ENCODE measurements at regions not wholly inside any gene's neighbourhood (a gene's known extent, or its start where the extent isn't known, plus 50 kb on each side); places are given as distances from the start of the nearest gene placed in this dataset.

DNA sequence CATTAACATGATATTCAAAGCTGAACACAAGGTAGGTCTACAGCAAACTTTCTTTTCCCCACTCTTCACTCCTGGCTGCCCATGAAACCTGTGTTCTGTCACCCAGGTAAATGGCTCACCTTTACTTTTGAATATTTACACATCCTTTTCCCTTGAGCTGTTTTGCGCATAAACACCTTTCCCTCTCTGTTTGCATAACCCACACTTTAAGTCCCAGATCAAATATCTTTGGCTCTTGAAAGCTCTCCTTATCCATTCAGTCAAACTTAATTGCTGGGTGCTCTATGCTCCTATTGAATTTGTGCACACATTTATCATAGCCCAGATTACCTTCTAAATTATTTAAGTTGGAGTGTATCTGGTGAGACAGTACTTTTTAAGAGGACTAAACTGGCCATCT lies 51.7 kb upstream of the ATP8A1 start:
- TF ChIP-seq GTF2F1 (IDR thresholded peaks at IDR 0.05; ENCODE audit: borderline replicate concordance, low read depth, low read length): no peak
- no peak for TF ChIP-seq SP2 (IDR thresholded peaks at IDR 0.05; ENCODE audit: low read length)
- no peak for TF ChIP-seq ZNF274 (IDR thresholded peaks at IDR 0.05; ENCODE audit: borderline replicate concordance, extremely low read depth, low read length)
- TF ChIP-seq CEBPB (IDR thresholded peaks at IDR 0.05; ENCODE audit: low read depth, low read length): no peak
- TF ChIP-seq FOSL1 (IDR thresholded peaks at IDR 0.05; ENCODE audit: insufficient read depth, low read depth, low read length): no peak
- TF ChIP-seq, protein P1, sequence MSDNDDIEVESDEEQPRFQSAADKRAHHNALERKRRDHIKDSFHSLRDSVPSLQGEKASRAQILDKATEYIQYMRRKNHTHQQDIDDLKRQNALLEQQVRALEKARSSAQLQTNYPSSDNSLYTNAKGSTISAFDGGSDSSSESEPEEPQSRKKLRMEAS (IDR thresholded peaks at IDR 0.05): no peak
- TF ChIP-seq, protein P2, sequence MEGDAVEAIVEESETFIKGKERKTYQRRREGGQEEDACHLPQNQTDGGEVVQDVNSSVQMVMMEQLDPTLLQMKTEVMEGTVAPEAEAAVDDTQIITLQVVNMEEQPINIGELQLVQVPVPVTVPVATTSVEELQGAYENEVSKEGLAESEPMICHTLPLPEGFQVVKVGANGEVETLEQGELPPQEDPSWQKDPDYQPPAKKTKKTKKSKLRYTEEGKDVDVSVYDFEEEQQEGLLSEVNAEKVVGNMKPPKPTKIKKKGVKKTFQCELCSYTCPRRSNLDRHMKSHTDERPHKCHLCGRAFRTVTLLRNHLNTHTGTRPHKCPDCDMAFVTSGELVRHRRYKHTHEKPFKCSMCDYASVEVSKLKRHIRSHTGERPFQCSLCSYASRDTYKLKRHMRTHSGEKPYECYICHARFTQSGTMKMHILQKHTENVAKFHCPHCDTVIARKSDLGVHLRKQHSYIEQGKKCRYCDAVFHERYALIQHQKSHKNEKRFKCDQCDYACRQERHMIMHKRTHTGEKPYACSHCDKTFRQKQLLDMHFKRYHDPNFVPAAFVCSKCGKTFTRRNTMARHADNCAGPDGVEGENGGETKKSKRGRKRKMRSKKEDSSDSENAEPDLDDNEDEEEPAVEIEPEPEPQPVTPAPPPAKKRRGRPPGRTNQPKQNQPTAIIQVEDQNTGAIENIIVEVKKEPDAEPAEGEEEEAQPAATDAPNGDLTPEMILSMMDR (IDR thresholded peaks at IDR 0.05; ENCODE audit: control extremely low read depth in 1 of 3, insufficient read depth in 1 of 3, low read depth in 1 of 3, low read length in 3 of 3): no peak
- no peak for TF ChIP-seq CHD1 (IDR thresholded peaks at IDR 0.05; ENCODE audit: low read depth, low read length)
- TF ChIP-seq EZH2 (IDR thresholded peaks at IDR 0.05; ENCODE audit: low read depth, low read length, severe bottlenecking): no peak
- TF ChIP-seq RXRA (IDR thresholded peaks at IDR 0.05; ENCODE audit: insufficient read depth, low read depth, low read length): no peak
- no peak for TF ChIP-seq HDAC2 (IDR thresholded peaks at IDR 0.05; ENCODE audit: borderline replicate concordance in 1 of 2, low read depth in 2 of 2, low read length in 2 of 2)
- TF ChIP-seq POLR2A (IDR thresholded peaks at IDR 0.05; ENCODE audit: control extremely low read depth in 1 of 2, low read depth in 2 of 2, low read length in 2 of 2): no peak
- no peak for TF ChIP-seq EP300 (IDR thresholded peaks at IDR 0.05; ENCODE audit: borderline replicate concordance in 1 of 2, low read depth in 2 of 2, low read length in 2 of 2)
